ENCODE measurements at regions not wholly inside any gene's neighbourhood (a gene's known extent, or its start where the extent isn't known, plus 50 kb on each side); places are given as distances from the start of the nearest gene placed in this dataset.

GRCh38 chr15:98398886-98399285 lies 249.5 kb upstream of the IGF1R start:
- Histone ChIP-seq H3K27ac (ENCODE audit: insufficient read depth, low read depth, low read length) (no peak overlapping the region), H3K4me1 (ENCODE audit: control insufficient read depth, extremely low read depth, insufficient read depth, low read length) (no peaks in the 10 kb centered on the region), H3K79me2 (ENCODE audit: control insufficient read depth, insufficient read depth, low read length) (no peaks in the 10 kb centered on the region), H3K4me2 (ENCODE audit: insufficient read depth, low read length) (no peak overlapping the region), H2AFZ (ENCODE audit: low read depth, low read length) (no peak overlapping the region), H3K9me3 (replicated peaks; ENCODE audit: control insufficient read depth, insufficient read depth, low read length) (no peaks in the 10 kb centered on the region), H3K9ac (replicated peaks; ENCODE audit: extremely low read depth, insufficient read depth, low read length) (no peak overlapping the region), H3K4me3 (replicated peaks in 1 of 3; ENCODE audit: insufficient read depth in 1 of 3, low read depth in 1 of 3, low read length in 3 of 3) (no peak overlapping the region), H4K20me1 (replicated peaks; ENCODE audit: control insufficient read depth, extremely low read depth, insufficient read depth, low read length) (no peaks in the 10 kb centered on the region), H3K36me3 (ENCODE audit: control insufficient read depth in 2 of 2, extremely low read depth in 1 of 2, insufficient read depth in 2 of 2, low read length in 2 of 2) (no peaks in the 10 kb centered on the region), H3K27me3 (ENCODE audit: control insufficient read depth in 2 of 2, insufficient read depth in 2 of 2, low read length in 2 of 2) (no peaks in the 10 kb centered on the region), H3K9me1 (replicated peaks; ENCODE audit: control insufficient read depth, extremely low read depth, insufficient read depth, low read length) (no peaks in the 10 kb centered on the region)
- no peak for DNase-seq (ENCODE audit: low read depth, low spot score)
- intact Hi-C loops (cut with micrococcal nuclease), result no loop called here
- POLR2A ChIA-PET, result no interaction called here
- TF ChIP-seq FOS (IDR thresholded peaks at IDR 0.05; ENCODE audit: borderline replicate concordance, insufficient read depth, low read length) (no peak), POLR2AphosphoS5 (IDR thresholded peaks at IDR 0.05; ENCODE audit: insufficient read depth, low read depth, low read length) (no peak), EZH2 (IDR thresholded peaks at IDR 0.05; ENCODE audit: borderline replicate concordance, low read depth, low read length, severe bottlenecking) (no peak), MAX (IDR thresholded peaks at IDR 0.05; ENCODE audit: insufficient read depth, insufficient read length) (no peak), MYC (IDR thresholded peaks at IDR 0.05; ENCODE audit: low read depth, low read length) (no peak), GATA2 (IDR thresholded peaks at IDR 0.05; ENCODE audit: insufficient read depth, insufficient read length, low read depth, low read length) (no peak), JUN (IDR thresholded peaks at IDR 0.05; ENCODE audit: borderline replicate concordance, insufficient read depth, insufficient read length, low read depth) (no peak), POLR2A (IDR thresholded peaks at IDR 0.05; ENCODE audit: low read depth, low read length) (no peak), CTCF (IDR thresholded peaks at IDR 0.05; ENCODE audit: extremely low read depth in 1 of 2, insufficient read depth in 1 of 2, low read depth in 1 of 2, low read length in 2 of 2) (no peak)
- FAIRE-seq, result no peak
- no TSS peak for BruUV-seq (replicated peaks)
- dilution Hi-C loops (cut with MboI; ENCODE audit: extremely low pct_ligation_motif_present, low sequenced_read_pairs), result no loop called here
- CTCF ChIA-PET, result no interaction called here
